Astrocyte of the cerebellum (primary cell): ENCODE measurements at regions not wholly inside any gene's neighbourhood (a gene's known extent, or its start where the extent isn't known, plus 50 kb on each side); places are given as distances from the start of the nearest gene placed in this dataset.

Experiments
- DNase-seq: peaks from one replicate; pipeline ENCODE4 v3.0.0-alpha.2; 2011; ENCODE audit warnings: low read depth
- H3K4me3 ChIP-seq: 2 replicates; pipeline ENCODE4 v1.5.1; 2011; ENCODE audit warnings: mild to moderate bottlenecking, low read depth, low read length, moderate library complexity
- CTCF ChIP-seq: IDR thresholded peaks from 2 replicates; pipeline ENCODE4 v1.5.1; 2012; ENCODE audit warnings: low read length, low read depth, moderate library complexity, mild to moderate bottlenecking; ENCODE audit errors: missing control alignments
- in situ Hi-C: cut with HindIII; loops from 2 replicates; pipeline ENCODE4 v1.10.0; 2017; ENCODE audit warnings: low sequenced_read_pairs

DNA sequence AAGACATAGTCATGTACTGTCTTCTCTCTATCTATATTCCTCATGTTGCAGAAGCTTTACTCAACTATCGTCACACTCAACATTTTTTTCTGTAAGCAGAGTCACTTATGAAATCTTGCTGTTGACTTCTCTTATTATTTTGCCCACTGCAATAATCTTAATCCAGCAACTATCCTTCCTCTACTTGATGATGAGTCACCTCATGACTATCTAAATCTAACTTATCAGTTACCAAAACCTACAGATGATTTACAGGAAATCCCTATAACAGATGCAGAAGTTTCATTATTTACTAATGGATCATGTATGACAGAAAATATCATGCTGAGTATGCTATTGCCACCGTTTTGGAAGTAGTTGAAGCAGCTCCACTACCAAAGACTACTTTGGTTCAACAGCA is 378.9 kb downstream of the DUSP10 start:
- in situ Hi-C loops = no loop called here
- DNase-seq = no peak
- no peak overlapping the region for H3K4me3 ChIP-seq
- no peak for TF ChIP-seq CTCF

DNA sequence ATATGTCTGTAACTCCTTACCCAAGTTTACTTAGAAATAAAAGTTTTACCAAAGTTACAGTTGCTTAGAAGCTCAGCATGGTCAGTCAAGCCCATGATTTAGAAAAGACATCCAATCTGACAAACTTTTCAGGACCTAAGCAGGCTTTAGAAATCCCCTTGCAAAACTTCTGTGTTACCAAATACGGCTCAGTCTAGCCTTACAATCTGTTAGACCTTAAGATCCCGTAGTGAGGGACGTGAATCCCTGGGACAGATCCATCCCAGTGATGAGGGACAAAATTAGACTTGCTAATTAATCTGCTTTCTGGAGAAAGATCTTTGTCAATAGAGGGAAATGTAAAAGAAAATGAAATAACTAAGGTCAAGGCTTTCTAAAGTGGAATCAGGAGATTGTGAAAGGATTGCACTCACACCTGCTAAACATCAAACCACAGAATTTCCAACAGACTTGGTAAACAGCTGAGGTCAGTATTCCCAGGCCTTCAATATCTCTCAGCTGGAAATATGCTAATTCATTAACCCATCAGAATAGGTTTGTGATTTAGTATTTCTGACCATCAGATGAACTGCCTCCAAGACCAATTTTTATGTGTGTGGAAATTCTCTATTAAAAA is 375.3 kb downstream of the DUSP10 start:
- DNase-seq = no peak
- in situ Hi-C loops = no loop called here
- H3K4me3 ChIP-seq = no peak overlapping the region
- TF ChIP-seq CTCF = no peak

- H3K4me3 ChIP-seq = no peak overlapping the region
- DNase-seq = no peak
- in situ Hi-C loops = no loop called here
- TF ChIP-seq CTCF = no peak
Observed at GRCh38 chr1:221371705-221372104, 370.2 kb downstream of the DUSP10 start.

DNA sequence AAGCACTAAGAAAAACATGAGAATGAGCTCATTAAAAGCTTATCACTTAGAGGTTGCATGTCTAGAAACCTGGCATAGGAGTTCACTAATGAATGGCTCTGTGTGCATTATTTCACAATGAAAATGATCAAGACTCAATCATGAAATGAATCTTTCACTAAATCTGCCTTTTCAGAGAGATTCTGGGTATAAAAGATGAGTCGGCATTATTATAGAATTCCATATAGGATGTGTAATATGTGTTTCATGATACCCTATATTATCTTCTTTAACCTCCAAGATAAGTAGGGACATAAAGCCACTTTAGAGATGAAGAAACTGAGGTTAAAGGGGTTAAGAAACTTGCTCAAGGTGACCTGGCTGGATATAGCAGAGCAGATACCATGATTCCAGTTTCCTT is 368.1 kb downstream of the DUSP10 start:
- no peak overlapping the region for H3K4me3 ChIP-seq
- DNase-seq = no peak
- TF ChIP-seq CTCF = no peak
- in situ Hi-C loops = no loop called here

DNA sequence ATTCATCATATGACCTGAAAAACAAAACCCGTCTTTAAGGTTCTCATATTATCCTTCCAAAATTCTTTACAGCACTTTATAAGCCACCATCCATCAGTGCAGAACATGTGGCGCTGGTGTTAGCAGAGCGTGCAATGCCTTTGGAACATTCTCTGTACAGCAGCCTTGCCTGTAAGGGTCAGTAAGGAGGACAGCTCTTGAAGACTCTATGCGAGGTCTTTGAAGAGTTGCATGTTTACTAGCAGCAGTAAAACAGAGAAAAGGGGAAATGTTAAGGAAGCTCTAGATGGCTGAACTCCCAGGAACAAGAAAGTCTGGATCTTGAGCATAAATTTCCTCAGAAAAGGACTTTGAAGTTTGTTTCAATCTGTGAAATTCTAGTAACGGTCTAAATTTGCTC is 365.6 kb downstream of the DUSP10 start:
- TF ChIP-seq CTCF = no peak
- DNase-seq = no peak
- in situ Hi-C loops = no loop called here
- no peak overlapping the region for H3K4me3 ChIP-seq

DNA sequence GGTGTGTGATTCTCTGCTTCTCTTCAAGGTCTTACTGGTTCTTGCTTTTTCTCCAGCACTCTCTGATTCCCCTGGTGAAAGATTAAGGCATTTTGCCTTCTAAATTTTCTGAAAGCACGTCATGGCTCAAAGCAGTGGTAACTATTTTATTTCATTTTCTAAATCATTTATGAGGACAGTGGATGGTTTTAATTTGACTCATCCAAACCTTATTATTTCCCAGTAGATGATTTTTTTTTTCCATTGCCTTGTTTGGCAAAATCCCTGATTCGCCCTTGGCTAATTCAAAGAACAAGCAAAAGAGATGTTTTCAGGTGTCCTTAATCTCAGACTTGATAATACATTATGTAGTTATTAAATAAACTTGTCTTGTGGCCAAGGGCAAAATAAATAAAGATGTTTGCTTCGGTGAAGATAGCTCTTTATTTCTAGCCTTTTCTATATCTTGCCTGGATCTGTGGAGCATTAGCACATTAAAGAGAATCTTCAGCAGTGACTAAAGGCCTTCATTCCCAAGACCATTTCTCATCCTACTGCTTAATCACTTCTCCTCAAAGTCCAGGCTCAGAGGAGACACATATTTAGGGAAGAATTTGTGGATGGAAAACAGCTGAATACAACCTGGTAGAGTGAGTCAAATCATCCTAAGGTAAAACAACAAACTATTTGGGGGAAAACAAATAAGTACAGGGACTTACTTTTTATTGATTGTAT is 359.8 kb downstream of the DUSP10 start:
- in situ Hi-C loops = no loop called here
- no peak overlapping the region for H3K4me3 ChIP-seq
- no peak for TF ChIP-seq CTCF
- DNase-seq = no peak
